ENCODE measurements at regions not wholly inside any gene's neighbourhood (a gene's known extent, or its start where the extent isn't known, plus 50 kb on each side); places are given as distances from the start of the nearest gene placed in this dataset.
"Not testable (repeated sequence)": the region's sequence is repeated elsewhere in the genome, so short reads cannot be mapped to it uniquely, and the experiment has no call there.

DNA sequence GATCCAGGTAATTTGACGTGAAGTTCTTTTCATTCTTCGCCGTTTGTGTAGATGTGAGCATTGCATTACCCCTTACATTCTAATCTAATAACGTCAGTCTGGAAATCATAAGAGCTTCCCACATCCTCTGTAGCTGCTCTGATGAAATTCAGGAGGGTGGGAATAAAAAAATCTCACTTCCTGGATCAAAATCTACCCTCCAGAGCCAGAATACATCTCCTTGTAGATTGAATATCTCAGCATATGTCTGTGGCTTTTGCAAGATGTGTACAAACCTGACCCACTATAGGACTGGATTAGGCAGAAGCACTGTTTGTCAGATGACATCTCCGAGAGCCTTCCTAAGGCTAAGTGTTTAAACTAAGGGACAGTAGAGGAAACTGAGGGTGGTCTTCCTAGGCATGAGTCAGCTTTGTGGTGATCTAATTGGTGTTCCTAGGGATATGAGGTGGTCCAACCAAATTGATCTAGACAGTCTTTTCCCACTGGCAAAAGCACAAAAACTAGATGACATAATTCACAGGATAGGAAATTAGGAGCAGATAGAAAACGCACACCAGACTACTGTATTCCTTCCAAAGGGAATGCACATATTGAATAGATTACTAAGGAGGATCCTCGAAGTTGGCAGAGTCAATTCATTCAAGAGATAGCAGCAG lies 216.3 kb upstream of the LRTM1 start:
- DNase-seq (no peak), ATAC-seq (no peak)
- H3K27ac ChIP-seq = no peak overlapping the region
- TF ChIP-seq, protein P1, sequence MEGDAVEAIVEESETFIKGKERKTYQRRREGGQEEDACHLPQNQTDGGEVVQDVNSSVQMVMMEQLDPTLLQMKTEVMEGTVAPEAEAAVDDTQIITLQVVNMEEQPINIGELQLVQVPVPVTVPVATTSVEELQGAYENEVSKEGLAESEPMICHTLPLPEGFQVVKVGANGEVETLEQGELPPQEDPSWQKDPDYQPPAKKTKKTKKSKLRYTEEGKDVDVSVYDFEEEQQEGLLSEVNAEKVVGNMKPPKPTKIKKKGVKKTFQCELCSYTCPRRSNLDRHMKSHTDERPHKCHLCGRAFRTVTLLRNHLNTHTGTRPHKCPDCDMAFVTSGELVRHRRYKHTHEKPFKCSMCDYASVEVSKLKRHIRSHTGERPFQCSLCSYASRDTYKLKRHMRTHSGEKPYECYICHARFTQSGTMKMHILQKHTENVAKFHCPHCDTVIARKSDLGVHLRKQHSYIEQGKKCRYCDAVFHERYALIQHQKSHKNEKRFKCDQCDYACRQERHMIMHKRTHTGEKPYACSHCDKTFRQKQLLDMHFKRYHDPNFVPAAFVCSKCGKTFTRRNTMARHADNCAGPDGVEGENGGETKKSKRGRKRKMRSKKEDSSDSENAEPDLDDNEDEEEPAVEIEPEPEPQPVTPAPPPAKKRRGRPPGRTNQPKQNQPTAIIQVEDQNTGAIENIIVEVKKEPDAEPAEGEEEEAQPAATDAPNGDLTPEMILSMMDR (IDR thresholded peaks at IDR 0.05) = no peak
- no peak overlapping the region for H3K4me3 ChIP-seq
- peaks cover 0 to 6% (median 3%) of the 10 kb centered on the region in 3 donors for H3K27me3 ChIP-seq (ENCODE audit: insufficient read depth in 3 of 3, low read length in 2 of 3)
- intact Hi-C loops (cut with DNase I) = no loop called here
- no peaks in the 10 kb centered on the region for H3K36me3 ChIP-seq (ENCODE audit: insufficient read depth in 1 of 2, low read depth in 1 of 2)
- no peaks in the 10 kb centered on the region for H3K4me1 ChIP-seq
- H3K9me3 ChIP-seq = no peaks in the 10 kb centered on the region
- 44 to 54% (median 45%) methylated on average over 7 of the region's 7 CpGs for WGBS, 3 donors

DNA sequence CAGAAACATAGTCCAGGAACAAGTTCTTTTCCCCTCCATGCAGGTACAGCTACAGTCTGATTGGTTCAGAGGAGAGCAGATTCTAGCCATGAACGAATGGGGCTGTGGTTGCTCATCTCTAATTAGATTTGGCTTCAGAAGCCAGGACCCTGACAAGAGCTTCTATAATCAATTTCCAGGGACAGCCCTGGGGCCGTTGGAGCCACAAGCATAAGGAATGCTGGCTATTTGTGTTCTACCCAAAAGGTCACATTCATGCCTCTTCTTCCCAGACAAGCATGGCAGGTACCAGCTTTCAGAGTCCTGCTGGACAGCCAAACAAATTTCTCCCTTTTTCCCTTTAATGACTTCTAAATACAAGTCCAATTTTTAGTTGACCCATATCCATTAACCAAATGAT lies 215.5 kb upstream of the LRTM1 start:
- intact Hi-C loops (cut with DNase I) = no loop called here
- TF ChIP-seq, protein P1 (IDR thresholded peaks at IDR 0.05) = no peak
- WGBS, 3 donors = 23 to 26% (median 24%) methylated on average over 2 of the region's 2 CpGs

DNA sequence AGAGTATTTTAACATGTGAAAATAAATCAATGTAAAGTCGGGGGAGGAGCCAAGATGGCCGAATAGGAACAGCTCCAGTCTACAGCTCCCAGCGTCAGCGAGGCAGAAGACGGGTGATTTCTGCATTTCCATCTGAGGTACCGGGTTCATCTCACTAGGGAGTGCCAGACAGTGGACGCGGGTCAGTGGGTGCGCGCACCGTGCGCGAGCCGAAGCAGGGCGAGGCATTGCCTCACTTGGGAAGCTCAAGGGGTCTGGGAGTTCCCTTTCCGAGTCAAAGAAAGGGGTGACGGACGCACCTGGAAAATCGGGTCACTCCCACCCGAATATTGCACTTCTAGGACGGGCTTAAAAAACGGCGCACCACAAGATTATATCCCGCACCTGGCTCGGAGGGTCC lies 208.4 kb upstream of the LRTM1 start:
- H3K4me3 ChIP-seq; DNase-seq; H3K27ac ChIP-seq; H3K9me3 ChIP-seq; H3K4me1 ChIP-seq; H3K27me3 ChIP-seq (ENCODE audit: insufficient read depth in 3 of 3, low read length in 2 of 3); intact Hi-C loops (cut with DNase I); ATAC-seq; H3K36me3 ChIP-seq (ENCODE audit: insufficient read depth in 1 of 2, low read depth in 1 of 2): not testable (repeated sequence)
- 91 to 95% (median 93%) methylated on average over 24 to 25 of the region's 25 CpGs for WGBS, 3 donors

More for the DNA sequence above, 215.5 kb upstream of the LRTM1 start:
- H3K27me3 ChIP-seq (ENCODE audit: insufficient read depth in 3 of 3, low read length in 2 of 3) = peaks cover 0 to 6% (median 3%) of the 10 kb centered on the region in 3 donors
- H3K9me3 ChIP-seq = no peaks in the 10 kb centered on the region
- H3K4me3 ChIP-seq = no peak overlapping the region
- no peaks in the 10 kb centered on the region for H3K4me1 ChIP-seq
- DNase-seq = no peak
- no peak for ATAC-seq
- no peaks in the 10 kb centered on the region for H3K36me3 ChIP-seq (ENCODE audit: insufficient read depth in 1 of 2, low read depth in 1 of 2)
- H3K27ac ChIP-seq = no peak overlapping the region

- ATAC-seq (no peak), DNase-seq (no peak)
- Histone ChIP-seq H3K4me3 (no peak overlapping the region), H3K4me1 (no peaks in the 10 kb centered on the region), H3K36me3 (ENCODE audit: insufficient read depth in 1 of 2, low read depth in 1 of 2) (no peaks in the 10 kb centered on the region), H3K9me3 (no peaks in the 10 kb centered on the region), H3K27me3 (ENCODE audit: insufficient read depth in 3 of 3, low read length in 2 of 3) (peaks cover 0 to 16% (median 2%) of the 10 kb centered on the region in 3 donors), H3K27ac (no peak overlapping the region)
- TF ChIP-seq, protein P1 (IDR thresholded peaks at IDR 0.05) = no peak
- WGBS, 3 donors = 12 to 18% (median 14%) methylated on average over 8 of the region's 8 CpGs
- intact Hi-C loops (cut with DNase I) = no loop called here
Measured at GRCh38 chr3:55128225-55128823, 200.5 kb upstream of the LRTM1 start.

- no peak overlapping the region for H3K27ac ChIP-seq
- ATAC-seq (no peak), DNase-seq (no peak)
- TF ChIP-seq, protein P1 (IDR thresholded peaks at IDR 0.05) = no peak
- intact Hi-C loops (cut with DNase I) = no loop called here
- no peaks in the 10 kb centered on the region for H3K36me3 ChIP-seq (ENCODE audit: insufficient read depth in 1 of 2, low read depth in 1 of 2)
- WGBS, 3 donors = 49 to 54% (median 51%) methylated on average over 4 of the region's 4 CpGs
- no peaks in the 10 kb centered on the region for H3K9me3 ChIP-seq
- no peaks in the 10 kb centered on the region for H3K4me1 ChIP-seq
- H3K4me3 ChIP-seq = no peak overlapping the region
- H3K27me3 ChIP-seq (ENCODE audit: insufficient read depth in 3 of 3, low read length in 2 of 3) = peaks cover 0 to 16% (median 2%) of the 10 kb centered on the region in 3 donors
Measured at GRCh38 chr3:55127565-55127964, 199.7 kb upstream of the LRTM1 start.
